ENCODE measurements at regions not wholly inside any gene's neighbourhood (a gene's known extent, or its start where the extent isn't known, plus 50 kb on each side); places are given as distances from the start of the nearest gene placed in this dataset.

- H3K27ac ChIP-seq (replicated peaks in 1 of 4): no peak overlapping the region
- intact Hi-C loops (cut with DNase I): no loop called here
- no peaks in the 10 kb centered on the region for H3K9me3 ChIP-seq
- H3K27me3 ChIP-seq: no peaks in the 10 kb centered on the region
- no peaks in the 10 kb centered on the region for H3K4me1 ChIP-seq
- no peak overlapping the region for H3K4me3 ChIP-seq
- no peak for DNase-seq (ENCODE audit: extremely low spot score)
- TF ChIP-seq POLR2AphosphoS5 (IDR thresholded peaks at IDR 0.05) (no peak), POLR2A (IDR thresholded peaks at IDR 0.05; ENCODE audit: low read depth) (no peak), EP300 (IDR thresholded peaks at IDR 0.05) (no peak), CTCF (IDR thresholded peaks at IDR 0.05) (no peak)
- H3K36me3 ChIP-seq: no peaks in the 10 kb centered on the region
- WGBS: 82% methylated on average over 5 of the region's 5 CpGs
Measured at GRCh38 chr4:34271479-34272355, 1972.6 kb downstream of the ARAP2 start.

GRCh38 chr4:34279011-34279410, 1965.3 kb downstream of the ARAP2 start:
- TF ChIP-seq POLR2A (IDR thresholded peaks at IDR 0.05; ENCODE audit: low read depth) (no peak), POLR2AphosphoS5 (IDR thresholded peaks at IDR 0.05) (no peak), EP300 (IDR thresholded peaks at IDR 0.05) (no peak), CTCF (IDR thresholded peaks at IDR 0.05) (no peak)
- Histone ChIP-seq H3K4me1 (no peaks in the 10 kb centered on the region), H3K4me3 (no peak overlapping the region), H3K27me3 (no peaks in the 10 kb centered on the region), H3K36me3 (no peaks in the 10 kb centered on the region), H3K9me3 (no peaks in the 10 kb centered on the region), H3K27ac (replicated peaks in 1 of 4) (no peak overlapping the region)
- intact Hi-C loops (cut with DNase I): no loop called here
- DNase-seq (ENCODE audit: extremely low spot score): no peak

GRCh38 chr4:34280131-34280530, 1964.2 kb downstream of the ARAP2 start:
- H3K9me3 ChIP-seq: no peaks in the 10 kb centered on the region
- intact Hi-C loops (cut with DNase I): no loop called here
- H3K4me3 ChIP-seq: no peak overlapping the region
- H3K27ac ChIP-seq (replicated peaks in 1 of 4): no peak overlapping the region
- no peak for TF ChIP-seq EP300 (IDR thresholded peaks at IDR 0.05)
- no peak for TF ChIP-seq POLR2A (IDR thresholded peaks at IDR 0.05; ENCODE audit: low read depth)
- no peak for TF ChIP-seq CTCF (IDR thresholded peaks at IDR 0.05)
- no peak for TF ChIP-seq POLR2AphosphoS5 (IDR thresholded peaks at IDR 0.05)
- no peak for DNase-seq (ENCODE audit: extremely low spot score)
- no peaks in the 10 kb centered on the region for H3K36me3 ChIP-seq
- H3K27me3 ChIP-seq: no peaks in the 10 kb centered on the region
- 55% methylated on average over 2 of the region's 2 CpGs for WGBS
- H3K4me1 ChIP-seq: no peaks in the 10 kb centered on the region

- Histone ChIP-seq H3K4me1 (no peaks in the 10 kb centered on the region), H3K36me3 (no peaks in the 10 kb centered on the region), H3K27me3 (no peaks in the 10 kb centered on the region), H3K4me3 (no peak overlapping the region), H3K9me3 (no peaks in the 10 kb centered on the region), H3K27ac (replicated peaks in 1 of 4) (no peak overlapping the region)
- intact Hi-C loops (cut with DNase I): no loop called here
- TF ChIP-seq POLR2A (IDR thresholded peaks at IDR 0.05; ENCODE audit: low read depth): no peak
- TF ChIP-seq CTCF (IDR thresholded peaks at IDR 0.05): no peak
- no peak for TF ChIP-seq EP300 (IDR thresholded peaks at IDR 0.05)
- no peak for TF ChIP-seq POLR2AphosphoS5 (IDR thresholded peaks at IDR 0.05)
- no peak for DNase-seq (ENCODE audit: extremely low spot score)
- 65% methylated on average over 5 of the region's 5 CpGs for WGBS
Measured at GRCh38 chr4:34281826-34282225, 1962.5 kb downstream of the ARAP2 start.

- 57% methylated on average over 3 of the region's 3 CpGs for WGBS
- no peak for TF ChIP-seq CTCF (IDR thresholded peaks at IDR 0.05)
- no peak for TF ChIP-seq POLR2A (IDR thresholded peaks at IDR 0.05; ENCODE audit: low read depth)
- no peak for TF ChIP-seq EP300 (IDR thresholded peaks at IDR 0.05)
- no peak for TF ChIP-seq POLR2AphosphoS5 (IDR thresholded peaks at IDR 0.05)
- DNase-seq (ENCODE audit: extremely low spot score): no peak
Measured at GRCh38 chr4:34289489-34289888, 1954.8 kb downstream of the ARAP2 start.

More at GRCh38 chr4:34289489-34289888, 1954.8 kb downstream of the ARAP2 start:
- no peaks in the 10 kb centered on the region for H3K27me3 ChIP-seq
- no peak overlapping the region for H3K4me3 ChIP-seq
- no peaks in the 10 kb centered on the region for H3K4me1 ChIP-seq
- intact Hi-C loops (cut with DNase I): no loop called here
- H3K27ac ChIP-seq (replicated peaks in 1 of 4): no peak overlapping the region
- no peaks in the 10 kb centered on the region for H3K36me3 ChIP-seq
- no peaks in the 10 kb centered on the region for H3K9me3 ChIP-seq
